ENCODE measurements at regions not wholly inside any gene's neighbourhood (a gene's known extent, or its start where the extent isn't known, plus 50 kb on each side); places are given as distances from the start of the nearest gene placed in this dataset.
A peak's percentile ranks its signal among the peaks of the same experiment; 100 is the strongest.
"Not testable (repeated sequence)": the region's sequence is repeated elsewhere in the genome, so short reads cannot be mapped to it uniquely, and the experiment has no call there.

- not testable (repeated sequence) for DNase-seq
These were observed 133.6 kb upstream of the VOPP1 start for GRCh38 chr7:55705728-55706450.

GRCh38 chr7:55702831-55703230, 130.5 kb upstream of the VOPP1 start:
- DNase-seq, result not testable (repeated sequence)

DNA sequence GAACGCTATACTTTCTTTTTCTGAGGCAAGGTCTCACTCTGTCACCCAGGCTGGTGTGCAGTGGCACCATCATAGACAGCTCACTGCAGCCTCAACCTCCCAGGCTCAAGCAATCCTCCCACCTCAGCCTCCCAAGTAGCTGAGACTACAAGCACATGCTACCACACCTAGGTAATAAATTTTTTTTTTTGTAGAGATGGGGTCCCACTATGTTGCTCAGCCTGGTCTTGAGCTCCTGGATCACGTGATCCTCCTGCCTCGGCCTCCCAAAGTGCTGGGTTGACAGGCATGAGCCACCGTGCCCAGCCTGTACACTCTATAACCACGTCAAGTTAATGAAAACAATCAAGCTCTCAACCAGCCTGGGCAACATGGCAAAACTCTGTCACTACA, 127.1 kb upstream of the VOPP1 start:
- DNase-seq, result not testable (repeated sequence)

DNA sequence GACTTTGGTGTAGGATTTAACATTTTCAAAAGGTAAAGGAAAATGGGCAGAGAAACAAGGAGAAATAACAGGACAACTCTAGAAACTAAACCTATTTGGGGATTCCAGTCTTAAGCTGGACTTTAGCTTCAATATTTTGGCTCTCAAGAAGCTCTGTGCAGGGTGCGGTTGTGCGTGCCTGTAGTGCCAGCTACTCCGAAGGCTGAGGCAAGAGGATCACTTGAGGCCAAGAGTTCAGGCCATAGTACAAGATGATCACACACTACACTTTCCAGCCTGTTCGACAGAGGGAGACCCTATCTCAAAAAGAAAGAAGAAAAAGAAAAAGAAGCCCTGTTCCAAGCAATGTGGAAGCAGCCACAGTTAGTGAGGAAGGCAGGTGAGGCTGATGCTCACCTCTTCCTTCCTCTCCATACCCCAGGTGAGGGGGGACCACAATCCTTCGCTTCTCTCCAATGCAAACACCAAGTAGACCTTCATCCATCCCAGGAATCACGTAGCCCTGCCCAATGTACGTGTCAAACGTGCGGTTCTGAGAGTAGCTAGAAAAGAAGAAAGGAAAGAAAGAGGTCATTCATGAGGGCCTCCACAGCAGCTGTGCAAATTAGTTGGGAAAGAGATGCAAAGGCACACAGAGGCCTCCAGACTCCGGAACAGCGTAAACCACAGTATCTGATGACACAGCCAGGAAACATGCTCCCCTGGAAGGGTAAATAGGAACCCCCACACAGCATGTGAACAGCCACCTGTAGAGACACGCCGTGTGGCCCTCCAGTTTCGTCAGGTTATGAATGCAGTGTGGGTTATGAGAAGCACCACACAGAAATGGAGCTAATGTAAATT, 126.5 kb upstream of the VOPP1 start:
- DNase-seq, result not testable (repeated sequence)

GRCh38 chr7:55695893-55696701, 123.8 kb upstream of the VOPP1 start:
- not testable (repeated sequence) for DNase-seq

DNA sequence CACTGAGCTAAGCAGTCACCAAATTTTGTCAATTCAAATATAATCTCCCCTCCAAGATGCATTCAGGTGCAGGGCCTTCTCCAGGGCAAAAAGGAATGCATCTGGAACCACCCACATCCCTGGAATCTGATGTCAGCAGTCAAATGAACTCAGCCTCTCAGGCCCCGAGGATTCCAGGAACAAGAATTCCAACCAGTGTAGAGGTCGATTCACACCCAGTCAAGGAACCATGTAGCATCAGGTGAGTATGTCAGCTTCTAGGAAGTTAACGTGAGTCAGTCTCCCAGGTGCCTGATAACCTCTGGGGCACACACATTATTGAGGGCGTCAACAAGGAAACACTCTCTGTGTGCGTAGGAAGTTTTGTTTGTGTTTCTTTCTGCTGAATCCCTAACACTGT, 122.2 kb upstream of the VOPP1 start:
- not testable (repeated sequence) for DNase-seq

- not testable (repeated sequence) for DNase-seq
These were observed 116.7 kb upstream of the VOPP1 start for GRCh38 chr7:55688684-55689681.

DNA sequence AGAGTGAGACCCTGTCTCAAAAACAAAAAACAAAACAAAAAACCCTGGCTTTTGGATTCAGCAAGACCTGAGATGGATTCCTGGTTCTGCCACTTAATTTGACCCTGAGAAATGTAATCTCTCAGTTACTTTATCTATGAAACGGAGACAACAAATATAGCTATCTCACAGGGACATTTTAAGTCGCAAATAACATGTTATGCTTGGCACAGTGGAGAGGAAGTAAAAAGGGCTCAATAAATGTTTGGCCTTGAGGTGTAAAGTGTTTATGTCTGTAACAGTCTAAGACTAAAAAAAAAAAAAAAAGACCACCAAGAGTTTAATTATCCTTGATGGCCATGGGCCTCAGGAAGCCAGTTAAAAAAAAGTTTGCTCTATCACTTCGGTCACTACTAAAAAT, 116.0 kb upstream of the VOPP1 start:
- DNase-seq, result not testable (repeated sequence)

- not testable (repeated sequence) for DNase-seq
These were observed 115.0 kb upstream of the VOPP1 start for GRCh38 chr7:55687252-55687651.

GRCh38 chr7:55686771-55687170, 114.5 kb upstream of the VOPP1 start:
- DNase-seq, result not testable (repeated sequence)

- DNase-seq, result not testable (repeated sequence)
These were observed 111.2 kb upstream of the VOPP1 start for GRCh38 chr7:55683501-55683900.

DNA sequence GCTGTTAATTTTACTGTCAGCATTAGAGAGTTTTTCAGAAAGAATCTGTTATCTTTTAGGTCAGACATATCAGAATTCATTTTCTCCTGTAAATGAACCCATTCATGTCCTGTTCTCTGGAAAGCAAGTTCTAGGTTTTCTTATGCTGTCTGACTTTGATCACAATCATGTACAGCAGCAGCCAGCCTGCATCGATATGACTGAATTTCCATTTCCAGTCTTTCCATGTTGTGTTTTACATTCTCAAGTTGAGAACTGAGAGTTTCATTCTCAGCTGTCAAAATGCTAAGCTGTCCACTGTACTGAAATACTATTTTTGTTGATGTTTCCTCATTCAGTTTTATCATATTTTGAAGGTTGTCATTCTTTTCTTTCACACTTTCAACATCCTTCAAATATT, 103.3 kb upstream of the VOPP1 start:
- DNase-seq, result not testable (repeated sequence)

GRCh38 chr7:55673525-55673924, 101.2 kb upstream of the VOPP1 start:
- DNase-seq, result not testable (repeated sequence)

- not testable (repeated sequence) for DNase-seq
These were observed 99.8 kb upstream of the VOPP1 start for GRCh38 chr7:55672084-55672483.

DNA sequence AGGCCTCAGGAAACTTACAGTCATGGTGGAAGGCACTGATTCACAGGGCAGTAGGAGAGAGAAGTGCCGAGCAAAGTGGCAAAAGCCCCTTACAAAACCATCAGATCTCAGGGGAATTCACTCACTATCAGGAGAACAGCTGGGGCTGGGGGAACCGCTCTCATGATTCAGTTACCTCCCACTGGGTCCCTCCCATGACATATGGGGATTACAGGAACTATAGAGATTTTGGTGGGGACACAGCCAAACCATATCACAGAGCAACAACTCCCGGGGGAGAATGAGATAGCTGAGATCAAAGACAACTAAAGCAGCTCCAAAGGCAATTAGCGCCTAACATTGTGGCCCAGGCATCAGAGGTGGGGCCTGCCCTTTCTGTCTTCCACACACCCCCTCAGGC, 85.4 kb upstream of the VOPP1 start:
- no peak for DNase-seq

GRCh38 chr7:55651057-55651456, 78.8 kb upstream of the VOPP1 start:
- no peak for DNase-seq

GRCh38 chr7:55649238-55649637, 76.9 kb upstream of the VOPP1 start:
- DNase-seq, result no peak

GRCh38 chr7:55644567-55644966, 72.3 kb upstream of the VOPP1 start:
- DNase-seq, result no peak

DNA sequence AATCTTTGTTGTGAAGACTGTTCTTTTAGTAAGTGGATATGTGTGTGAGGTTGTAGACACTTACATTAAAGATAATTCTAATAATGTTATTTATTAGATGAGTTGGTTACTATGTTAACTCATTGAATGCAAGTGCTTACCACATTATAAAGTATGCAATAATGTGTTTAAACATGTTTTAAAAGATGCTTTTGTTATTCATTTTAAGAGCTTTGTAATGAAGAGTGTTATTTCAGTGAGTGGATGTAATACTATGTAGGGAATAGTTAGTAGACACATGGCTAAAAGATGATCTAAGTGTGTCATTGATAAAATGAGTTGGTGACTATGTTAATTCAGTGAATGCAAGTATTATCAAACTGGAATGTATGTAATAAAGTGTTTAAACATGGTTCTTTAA, 70.0 kb upstream of the VOPP1 start:
- DNase-seq, result no peak

GRCh38 chr7:55641811-55642210, 69.5 kb upstream of the VOPP1 start:
- no peak for DNase-seq

DNA sequence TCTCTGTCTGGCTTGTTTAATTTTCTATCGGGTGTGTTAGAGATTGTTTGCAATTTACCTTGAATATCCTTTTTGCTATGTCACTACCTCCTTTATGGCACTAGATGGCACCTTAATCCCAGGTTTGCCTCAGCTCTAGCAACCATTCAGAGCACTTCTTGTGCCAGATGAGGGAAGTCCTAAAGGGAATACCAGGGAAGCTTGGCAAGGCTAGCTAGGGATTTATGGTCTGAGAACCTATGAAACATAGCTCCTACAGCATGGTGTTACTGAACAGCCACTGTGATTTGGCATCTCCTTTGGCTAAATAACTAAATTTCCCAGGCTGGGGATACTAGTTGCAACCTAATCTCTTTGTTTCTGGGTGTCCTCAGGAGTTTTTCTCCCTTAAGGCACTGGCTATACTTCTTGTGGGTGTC, 69.0 kb upstream of the VOPP1 start:
- peak; percentile 60 to 67 for DNase-seq
